ENCODE measurements at regions not wholly inside any gene's neighbourhood (a gene's known extent, or its start where the extent isn't known, plus 50 kb on each side); places are given as distances from the start of the nearest gene placed in this dataset.

GRCh38 chr5:101260857-101261256, 357.8 kb upstream of the ST8SIA4 start:
- Histone ChIP-seq H3K9me2 (replicated peaks; ENCODE audit: insufficient read depth, low read length) (no peaks in the 10 kb centered on the region), H3K9ac (ENCODE audit: low read length) (no peak overlapping the region)
- TF ChIP-seq EZH2phosphoT487 (IDR thresholded peaks at IDR 0.05; ENCODE audit: low read length): no peak
- TF ChIP-seq EZH2 (optimal IDR thresholded peaks at IDR 0.05; ENCODE audit: low read depth, low read length): no peak
- TF ChIP-seq CTCF (IDR thresholded peaks at IDR 0.05; ENCODE audit: low read length): no peak

GRCh38 chr5:101253096-101253495, 350.0 kb upstream of the ST8SIA4 start:
- H3K4me1 ChIP-seq (ENCODE audit: low read length): no peaks in the 10 kb centered on the region
- TF ChIP-seq EZH2 (optimal IDR thresholded peaks at IDR 0.05; ENCODE audit: low read depth, low read length) (no peak), EZH2phosphoT487 (IDR thresholded peaks at IDR 0.05; ENCODE audit: low read length) (no peak), CTCF (IDR thresholded peaks at IDR 0.05; ENCODE audit: low read length) (no peak)
- H3K9me2 ChIP-seq (replicated peaks; ENCODE audit: insufficient read depth, low read length): no peaks in the 10 kb centered on the region
- no peaks in the 10 kb centered on the region for H3K9me3 ChIP-seq (replicated peaks; ENCODE audit: insufficient read depth, low read length)
- no peaks in the 10 kb centered on the region for H3F3A ChIP-seq (ENCODE audit: insufficient read depth, low read length)
- H3K27ac ChIP-seq (ENCODE audit: low read length): no peak overlapping the region
- H3K4me2 ChIP-seq (ENCODE audit: low read depth, low read length): no peak overlapping the region
- no peaks in the 10 kb centered on the region for H3K79me2 ChIP-seq (ENCODE audit: low read length)
- H3K4me3 ChIP-seq (ENCODE audit: low read length): no peak overlapping the region
- H3K36me3 ChIP-seq (replicated peaks; ENCODE audit: insufficient read depth, low read length): no peaks in the 10 kb centered on the region
- H3K27me3 ChIP-seq (replicated peaks; ENCODE audit: insufficient read depth, low read length): no peaks in the 10 kb centered on the region
- H3K9ac ChIP-seq (ENCODE audit: low read length): no peak overlapping the region
- no peak overlapping the region for H2AFZ ChIP-seq (ENCODE audit: low read length)
- H4K20me1 ChIP-seq (ENCODE audit: insufficient read depth, low read length): no peaks in the 10 kb centered on the region
- DNase-seq: no peak

More at GRCh38 chr5:101260857-101261256, 357.8 kb upstream of the ST8SIA4 start:
- no peaks in the 10 kb centered on the region for H3K27me3 ChIP-seq (replicated peaks; ENCODE audit: insufficient read depth, low read length)
- H3K4me2 ChIP-seq (ENCODE audit: low read depth, low read length): no peak overlapping the region
- no peaks in the 10 kb centered on the region for H3K36me3 ChIP-seq (replicated peaks; ENCODE audit: insufficient read depth, low read length)
- H3K4me1 ChIP-seq (ENCODE audit: low read length): no peaks in the 10 kb centered on the region
- H3F3A ChIP-seq (ENCODE audit: insufficient read depth, low read length): no peaks in the 10 kb centered on the region
- H2AFZ ChIP-seq (ENCODE audit: low read length): no peak overlapping the region
- no peak overlapping the region for H3K4me3 ChIP-seq (ENCODE audit: low read length)
- no peaks in the 10 kb centered on the region for H3K9me3 ChIP-seq (replicated peaks; ENCODE audit: insufficient read depth, low read length)
- DNase-seq: no peak
- no peaks in the 10 kb centered on the region for H4K20me1 ChIP-seq (ENCODE audit: insufficient read depth, low read length)
- H3K79me2 ChIP-seq (ENCODE audit: low read length): no peaks in the 10 kb centered on the region
- no peak overlapping the region for H3K27ac ChIP-seq (ENCODE audit: low read length)

GRCh38 chr5:101244621-101245020, 341.5 kb upstream of the ST8SIA4 start:
- Histone ChIP-seq H3K4me3 (ENCODE audit: low read length) (no peak overlapping the region), H3K9me2 (replicated peaks; ENCODE audit: insufficient read depth, low read length) (no peaks in the 10 kb centered on the region), H3K79me2 (ENCODE audit: low read length) (no peaks in the 10 kb centered on the region), H4K20me1 (ENCODE audit: insufficient read depth, low read length) (no peaks in the 10 kb centered on the region), H3K4me1 (ENCODE audit: low read length) (no peaks in the 10 kb centered on the region), H3K36me3 (replicated peaks; ENCODE audit: insufficient read depth, low read length) (no peaks in the 10 kb centered on the region), H2AFZ (ENCODE audit: low read length) (no peak overlapping the region), H3K9ac (ENCODE audit: low read length) (no peak overlapping the region), H3K27ac (ENCODE audit: low read length) (no peak overlapping the region), H3K4me2 (ENCODE audit: low read depth, low read length) (no peak overlapping the region), H3F3A (ENCODE audit: insufficient read depth, low read length) (no peaks in the 10 kb centered on the region), H3K9me3 (replicated peaks; ENCODE audit: insufficient read depth, low read length) (no peaks in the 10 kb centered on the region), H3K27me3 (replicated peaks; ENCODE audit: insufficient read depth, low read length) (no peaks in the 10 kb centered on the region)
- no peak for TF ChIP-seq CTCF (IDR thresholded peaks at IDR 0.05; ENCODE audit: low read length)
- no peak for TF ChIP-seq EZH2phosphoT487 (IDR thresholded peaks at IDR 0.05; ENCODE audit: low read length)
- TF ChIP-seq EZH2 (optimal IDR thresholded peaks at IDR 0.05; ENCODE audit: low read depth, low read length): no peak
- DNase-seq: no peak
